Mesothelial cell of epicardium (in vitro differentiated cells): ENCODE measurements at regions not wholly inside any gene's neighbourhood (a gene's known extent, or its start where the extent isn't known, plus 50 kb on each side); places are given as distances from the start of the nearest gene placed in this dataset.

Experiments
- DNase-seq, 2 experiments: peaks; one replicate each; pipeline ENCODE4 v3.0.0; 2021; ENCODE audit warnings: low spot score in 2 of 2; ENCODE audit not compliant: unreplicated experiment in 2 of 2
- H3K27ac Mint-ChIP-seq: 2 replicates; pipeline ENCODE4 v1.8.0; 2021; ENCODE audit warnings: mixed read lengths
- H3K27me3 Mint-ChIP-seq: 2 replicates; pipeline ENCODE4 v1.8.0; 2021; ENCODE audit warnings: low read depth, mixed read lengths
- H3K36me3 Mint-ChIP-seq: 2 replicates; pipeline ENCODE4 v1.8.0; 2021; ENCODE audit warnings: mixed read lengths
- H3K4me1 Mint-ChIP-seq: 2 replicates; pipeline ENCODE4 v1.8.0; 2021; ENCODE audit warnings: mixed read lengths
- H3K4me3 Mint-ChIP-seq: 2 replicates; pipeline ENCODE4 v1.8.0; 2021; ENCODE audit warnings: mild to moderate bottlenecking, moderate library complexity, mixed read lengths
- H3K9me3 Mint-ChIP-seq: 2 replicates; pipeline ENCODE4 v1.8.0; 2021; ENCODE audit warnings: mixed read lengths
- TF ChIP-seq, protein P1 (sequence below): fragments of 200-600 bp; sonication (generic); IDR thresholded peaks from one replicate; pipeline ENCODE4 v1.5.0; 2021; ENCODE audit warnings: antibody characterized with exemption; ENCODE audit not compliant: unreplicated experiment

GRCh38 chr2:16175247-16175825 lies 235.0 kb downstream of the MYCN start:
- Mint-ChIP-seq H3K9me3 (no peaks in the 10 kb centered on the region), H3K36me3 (no peaks in the 10 kb centered on the region), H3K4me3 (no peak overlapping the region), H3K27ac (no peak overlapping the region), H3K27me3 (no peaks in the 10 kb centered on the region), H3K4me1 (peaks cover 10% of the 10 kb centered on the region)
- TF ChIP-seq, protein P1, sequence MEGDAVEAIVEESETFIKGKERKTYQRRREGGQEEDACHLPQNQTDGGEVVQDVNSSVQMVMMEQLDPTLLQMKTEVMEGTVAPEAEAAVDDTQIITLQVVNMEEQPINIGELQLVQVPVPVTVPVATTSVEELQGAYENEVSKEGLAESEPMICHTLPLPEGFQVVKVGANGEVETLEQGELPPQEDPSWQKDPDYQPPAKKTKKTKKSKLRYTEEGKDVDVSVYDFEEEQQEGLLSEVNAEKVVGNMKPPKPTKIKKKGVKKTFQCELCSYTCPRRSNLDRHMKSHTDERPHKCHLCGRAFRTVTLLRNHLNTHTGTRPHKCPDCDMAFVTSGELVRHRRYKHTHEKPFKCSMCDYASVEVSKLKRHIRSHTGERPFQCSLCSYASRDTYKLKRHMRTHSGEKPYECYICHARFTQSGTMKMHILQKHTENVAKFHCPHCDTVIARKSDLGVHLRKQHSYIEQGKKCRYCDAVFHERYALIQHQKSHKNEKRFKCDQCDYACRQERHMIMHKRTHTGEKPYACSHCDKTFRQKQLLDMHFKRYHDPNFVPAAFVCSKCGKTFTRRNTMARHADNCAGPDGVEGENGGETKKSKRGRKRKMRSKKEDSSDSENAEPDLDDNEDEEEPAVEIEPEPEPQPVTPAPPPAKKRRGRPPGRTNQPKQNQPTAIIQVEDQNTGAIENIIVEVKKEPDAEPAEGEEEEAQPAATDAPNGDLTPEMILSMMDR = no peak
- DNase-seq = no peak

- H3K4me3 Mint-ChIP-seq = no peak overlapping the region
- H3K36me3 Mint-ChIP-seq = no peaks in the 10 kb centered on the region
- peaks cover 3% of the 10 kb centered on the region for H3K4me1 Mint-ChIP-seq
- no peak overlapping the region for H3K27ac Mint-ChIP-seq
- DNase-seq = no peak
- no peaks in the 10 kb centered on the region for H3K27me3 Mint-ChIP-seq
- no peaks in the 10 kb centered on the region for H3K9me3 Mint-ChIP-seq
- TF ChIP-seq, protein P1 = no peak
These were observed 234.3 kb downstream of the MYCN start for GRCh38 chr2:16174693-16175045.

- no peaks in the 10 kb centered on the region for H3K9me3 Mint-ChIP-seq
- no peak overlapping the region for H3K27ac Mint-ChIP-seq
- H3K36me3 Mint-ChIP-seq = no peaks in the 10 kb centered on the region
- H3K27me3 Mint-ChIP-seq = no peaks in the 10 kb centered on the region
- H3K4me3 Mint-ChIP-seq = no peak overlapping the region
- no peak for DNase-seq
- H3K4me1 Mint-ChIP-seq = no peaks in the 10 kb centered on the region
- TF ChIP-seq, protein P1 = no peak
These were observed 233.7 kb downstream of the MYCN start for GRCh38 chr2:16173893-16174692.

- Mint-ChIP-seq H3K4me3 (no peak overlapping the region), H3K27ac (no peak overlapping the region), H3K9me3 (no peaks in the 10 kb centered on the region), H3K4me1 (no peaks in the 10 kb centered on the region), H3K36me3 (no peaks in the 10 kb centered on the region), H3K27me3 (no peaks in the 10 kb centered on the region)
- TF ChIP-seq, protein P1 = no peak
- no peak for DNase-seq
These were observed 232.2 kb downstream of the MYCN start for GRCh38 chr2:16172324-16173175.

DNA sequence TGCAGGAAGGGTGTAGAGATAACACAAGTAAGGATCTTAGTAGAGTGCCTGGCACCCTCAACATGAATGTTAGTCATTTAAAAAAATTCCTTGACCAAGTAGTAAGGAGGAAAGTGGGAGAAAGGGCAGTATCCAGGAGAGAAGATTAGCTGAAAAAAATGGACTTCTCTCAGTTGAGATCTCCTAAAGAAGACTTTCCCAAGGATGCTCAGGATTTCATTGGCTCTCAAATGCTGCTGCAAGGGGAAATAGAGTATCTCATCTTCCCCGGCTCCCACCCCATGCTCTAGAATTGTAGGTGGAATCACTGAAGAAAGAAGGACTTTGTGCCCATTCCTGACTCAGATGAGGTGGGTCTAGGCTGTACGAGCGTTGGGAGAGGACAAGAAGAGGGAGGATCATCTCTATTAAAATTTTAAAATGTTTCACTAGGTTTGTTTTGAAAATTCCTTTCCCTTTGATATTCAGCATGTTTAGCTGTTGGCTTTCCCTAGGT lies 231.1 kb downstream of the MYCN start:
- peaks cover 5% of the 10 kb centered on the region for H3K27me3 Mint-ChIP-seq
- no peak for DNase-seq
- peaks cover 2% of the 10 kb centered on the region for H3K4me1 Mint-ChIP-seq
- no peaks in the 10 kb centered on the region for H3K9me3 Mint-ChIP-seq
- TF ChIP-seq, protein P1 = no peak
- no peak overlapping the region for H3K27ac Mint-ChIP-seq
- no peaks in the 10 kb centered on the region for H3K36me3 Mint-ChIP-seq
- H3K4me3 Mint-ChIP-seq = no peak overlapping the region
